ENCODE measurements at regions not wholly inside any gene's neighbourhood (a gene's known extent, or its start where the extent isn't known, plus 50 kb on each side); places are given as distances from the start of the nearest gene placed in this dataset.
"Not testable (repeated sequence)": the region's sequence is repeated elsewhere in the genome, so short reads cannot be mapped to it uniquely, and the experiment has no call there.

GRCh38 chr11:28910926-28911325 lies 802.7 kb downstream of the METTL15 start:
- TF ChIP-seq, protein P1, sequence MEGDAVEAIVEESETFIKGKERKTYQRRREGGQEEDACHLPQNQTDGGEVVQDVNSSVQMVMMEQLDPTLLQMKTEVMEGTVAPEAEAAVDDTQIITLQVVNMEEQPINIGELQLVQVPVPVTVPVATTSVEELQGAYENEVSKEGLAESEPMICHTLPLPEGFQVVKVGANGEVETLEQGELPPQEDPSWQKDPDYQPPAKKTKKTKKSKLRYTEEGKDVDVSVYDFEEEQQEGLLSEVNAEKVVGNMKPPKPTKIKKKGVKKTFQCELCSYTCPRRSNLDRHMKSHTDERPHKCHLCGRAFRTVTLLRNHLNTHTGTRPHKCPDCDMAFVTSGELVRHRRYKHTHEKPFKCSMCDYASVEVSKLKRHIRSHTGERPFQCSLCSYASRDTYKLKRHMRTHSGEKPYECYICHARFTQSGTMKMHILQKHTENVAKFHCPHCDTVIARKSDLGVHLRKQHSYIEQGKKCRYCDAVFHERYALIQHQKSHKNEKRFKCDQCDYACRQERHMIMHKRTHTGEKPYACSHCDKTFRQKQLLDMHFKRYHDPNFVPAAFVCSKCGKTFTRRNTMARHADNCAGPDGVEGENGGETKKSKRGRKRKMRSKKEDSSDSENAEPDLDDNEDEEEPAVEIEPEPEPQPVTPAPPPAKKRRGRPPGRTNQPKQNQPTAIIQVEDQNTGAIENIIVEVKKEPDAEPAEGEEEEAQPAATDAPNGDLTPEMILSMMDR (IDR thresholded peaks at IDR 0.05; ENCODE audit: low read depth, low read length): no peak
- H3K36me3 ChIP-seq: no peaks in the 10 kb centered on the region
- H3K9me3 ChIP-seq: no peaks in the 10 kb centered on the region
- no peak overlapping the region for H3K4me3 ChIP-seq (ENCODE audit: low read depth, low read length)
- H3K27me3 ChIP-seq: no peaks in the 10 kb centered on the region
- DNase-seq: no peak
- no peaks in the 10 kb centered on the region for H3K4me1 ChIP-seq

DNA sequence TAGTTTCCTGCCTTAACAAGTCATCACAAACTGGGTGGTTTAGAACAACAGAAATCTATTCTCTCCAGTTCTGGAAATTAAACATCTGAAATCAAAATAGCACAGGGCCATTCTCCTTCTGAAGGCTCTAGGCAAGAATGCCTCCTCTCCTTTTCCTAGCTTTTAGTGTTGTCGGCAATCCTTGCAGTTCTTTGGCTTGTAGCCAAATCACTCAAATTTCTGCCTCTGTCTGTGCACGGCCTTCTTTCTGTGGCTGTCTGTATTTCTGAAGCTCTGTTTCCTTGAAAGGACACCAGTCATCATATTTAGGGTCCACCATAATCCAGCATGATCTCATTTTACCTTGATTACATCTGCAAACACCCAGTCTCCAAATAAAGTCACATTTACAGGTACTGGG lies 795.5 kb downstream of the METTL15 start:
- H3K4me1 ChIP-seq: no peaks in the 10 kb centered on the region
- no peaks in the 10 kb centered on the region for H3K27me3 ChIP-seq
- H3K36me3 ChIP-seq: no peaks in the 10 kb centered on the region
- no peaks in the 10 kb centered on the region for H3K9me3 ChIP-seq
- H3K4me3 ChIP-seq (ENCODE audit: low read depth, low read length): no peak overlapping the region
- TF ChIP-seq, protein P1 (IDR thresholded peaks at IDR 0.05; ENCODE audit: low read depth, low read length): no peak
- no peak for DNase-seq

GRCh38 chr11:28900427-28900826 lies 792.2 kb downstream of the METTL15 start:
- Histone ChIP-seq H3K4me3 (ENCODE audit: low read depth, low read length) (no peak overlapping the region), H3K36me3 (no peaks in the 10 kb centered on the region), H3K27me3 (no peaks in the 10 kb centered on the region), H3K9me3 (no peaks in the 10 kb centered on the region), H3K4me1 (no peaks in the 10 kb centered on the region)
- TF ChIP-seq, protein P1 (IDR thresholded peaks at IDR 0.05; ENCODE audit: low read depth, low read length): no peak
- DNase-seq: no peak

DNA sequence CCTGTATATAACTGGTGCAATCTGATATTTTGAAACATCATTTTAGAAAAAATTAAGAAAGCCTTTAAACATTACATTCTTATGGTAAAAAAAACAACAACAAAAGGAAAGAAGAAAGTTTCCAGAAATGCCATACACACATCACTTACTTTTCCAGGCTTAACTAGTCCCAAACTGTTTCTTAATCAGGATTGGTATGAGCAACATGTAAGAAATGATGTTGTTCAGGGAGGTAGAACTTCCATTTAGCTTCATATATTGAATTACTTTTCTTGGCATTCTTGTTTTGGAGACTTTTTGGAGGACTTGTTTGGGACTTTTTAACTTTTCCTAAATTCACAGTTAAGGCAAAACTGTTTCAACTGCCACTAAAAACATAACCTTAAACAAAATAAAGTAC lies 791.5 kb downstream of the METTL15 start:
- H3K36me3 ChIP-seq: no peaks in the 10 kb centered on the region
- no peaks in the 10 kb centered on the region for H3K9me3 ChIP-seq
- no peaks in the 10 kb centered on the region for H3K4me1 ChIP-seq
- no peak for DNase-seq
- TF ChIP-seq, protein P1 (IDR thresholded peaks at IDR 0.05; ENCODE audit: low read depth, low read length): no peak
- no peak overlapping the region for H3K4me3 ChIP-seq (ENCODE audit: low read depth, low read length)
- no peaks in the 10 kb centered on the region for H3K27me3 ChIP-seq

GRCh38 chr11:28890601-28891040 lies 782.4 kb downstream of the METTL15 start:
- not testable (repeated sequence) for H3K9me3 ChIP-seq; H3K4me1 ChIP-seq; H3K4me3 ChIP-seq (ENCODE audit: low read depth, low read length); H3K36me3 ChIP-seq; H3K27me3 ChIP-seq; DNase-seq

DNA sequence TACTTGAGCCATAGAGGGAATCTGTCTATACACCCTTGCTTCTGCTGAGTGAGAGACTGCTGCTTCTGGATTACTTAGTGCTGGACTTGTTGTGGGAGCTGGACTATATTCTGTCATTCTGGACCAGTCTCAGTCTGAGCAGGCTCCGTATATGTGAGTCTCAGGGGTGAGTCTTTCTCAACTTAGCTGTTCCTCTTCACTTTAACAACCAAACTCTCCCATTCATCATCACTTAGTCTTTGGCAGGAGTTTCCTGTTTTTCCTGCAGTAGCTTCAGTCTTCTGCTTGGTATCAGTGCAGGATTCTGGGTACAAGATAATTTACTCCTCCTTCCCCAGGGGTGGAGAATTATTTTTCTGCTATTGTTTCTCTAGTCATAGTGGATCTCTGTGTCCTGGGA lies 779.5 kb downstream of the METTL15 start:
- no peaks in the 10 kb centered on the region for H3K27me3 ChIP-seq
- H3K4me3 ChIP-seq (ENCODE audit: low read depth, low read length): no peak overlapping the region
- no peaks in the 10 kb centered on the region for H3K4me1 ChIP-seq
- TF ChIP-seq, protein P1 (IDR thresholded peaks at IDR 0.05; ENCODE audit: low read depth, low read length): no peak
- DNase-seq: no peak
- no peaks in the 10 kb centered on the region for H3K9me3 ChIP-seq
- H3K36me3 ChIP-seq: no peaks in the 10 kb centered on the region

- Histone ChIP-seq H3K4me1 (no peaks in the 10 kb centered on the region), H3K4me3 (ENCODE audit: low read depth, low read length) (no peak overlapping the region), H3K36me3 (no peaks in the 10 kb centered on the region), H3K9me3 (no peaks in the 10 kb centered on the region), H3K27me3 (no peaks in the 10 kb centered on the region)
- TF ChIP-seq, protein P1 (IDR thresholded peaks at IDR 0.05; ENCODE audit: low read depth, low read length): no peak
- DNase-seq: no peak
These were observed 771.7 kb downstream of the METTL15 start for GRCh38 chr11:28879869-28880268.

All from BE2C (cell line).